ENCODE measurements at regions not wholly inside any gene's neighbourhood (a gene's known extent, or its start where the extent isn't known, plus 50 kb on each side); places are given as distances from the start of the nearest gene placed in this dataset.

GRCh38 chr12:84463741-84464495 lies 448.7 kb downstream of the SLC6A15 start:
- 95% methylated on average over 2 of the region's 2 CpGs; no CpG with 5 or more reads in 1 of the 2 experiments for WGBS, 2 experiments (ENCODE audit: extremely low coverage in 1 of 2, insufficient coverage in 1 of 2, insufficient read length in 1 of 2, insufficient replicate concordance in 2 of 2, low coverage in 1 of 2, low lambda C conversion rate in 2 of 2, missing lambda C conversion rate in 1 of 2)
- Histone ChIP-seq H2BK5ac (ENCODE audit: low read depth, low read length) (no peak overlapping the region), H3K27me3 (replicated peaks in 1 of 4; ENCODE audit: control insufficient read depth in 3 of 4, extremely low read depth in 1 of 4, insufficient read depth in 3 of 4, low read length in 3 of 4) (no peaks in the 10 kb centered on the region), H3K18ac (ENCODE audit: extremely low read depth, low read length) (no peak overlapping the region), H3K4me2 (ENCODE audit: insufficient read depth in 1 of 2, low read depth in 2 of 2, low read length in 2 of 2) (no peak overlapping the region), H4K91ac (replicated peaks; ENCODE audit: insufficient read length, low read length) (no peak overlapping the region), H3K4ac (replicated peaks; ENCODE audit: insufficient read length, low read depth, low read length) (no peak overlapping the region), H3K79me2 (ENCODE audit: control insufficient read depth in 1 of 2, insufficient read depth in 2 of 2, low read length in 2 of 2) (no peaks in the 10 kb centered on the region), H3K9ac (replicated peaks in 1 of 4; ENCODE audit: extremely low read depth in 1 of 4, low read depth in 3 of 4, low read length in 3 of 4) (no peak overlapping the region), H3K23me2 (ENCODE audit: low read depth, low read length) (no peaks in the 10 kb centered on the region), H3K56ac (replicated peaks; ENCODE audit: insufficient read length, low read depth, low read length) (no peak overlapping the region), H2AFZ (ENCODE audit: low read length) (no peak overlapping the region), H3K23ac (ENCODE audit: insufficient read length) (no peak overlapping the region), H3K27ac (ENCODE audit: low read depth, low read length) (no peak overlapping the region), H3K4me1 (replicated peaks in 1 of 4; ENCODE audit: control insufficient read depth in 3 of 4, insufficient read depth in 4 of 4, low read length in 3 of 4) (no peaks in the 10 kb centered on the region), H2BK20ac (ENCODE audit: low read length) (no peak overlapping the region), H2BK15ac (ENCODE audit: low read length) (no peak overlapping the region), H2BK120ac (replicated peaks; ENCODE audit: low read depth, low read length) (no peak overlapping the region), H3K14ac (ENCODE audit: insufficient read length) (no peak overlapping the region), H2AK5ac (ENCODE audit: low read depth, low read length) (no peak overlapping the region), H3K36me3 (ENCODE audit: control insufficient read depth in 2 of 4, insufficient read depth in 4 of 4, low read length in 3 of 4) (no peaks in the 10 kb centered on the region), H3K79me1 (ENCODE audit: low read depth, low read length) (no peaks in the 10 kb centered on the region), H2BK12ac (ENCODE audit: low read depth, low read length) (no peak overlapping the region), H3K4me3 (ENCODE audit: extremely low read depth in 1 of 4, insufficient read depth in 2 of 4, low read depth in 3 of 4, low read length in 4 of 4) (no peak overlapping the region), H3K9me3 (ENCODE audit: insufficient read depth in 2 of 2, low read depth in 1 of 2, low read length in 1 of 2) (no peaks in the 10 kb centered on the region), H4K5ac (ENCODE audit: insufficient read length, low read depth, low read length) (no peak overlapping the region), H4K8ac (ENCODE audit: extremely low read depth, insufficient read depth, low read length) (no peak overlapping the region), H4K20me1 (replicated peaks in 1 of 2; ENCODE audit: control insufficient read depth in 1 of 2, insufficient read depth in 2 of 2, low read length in 2 of 2) (no peaks in the 10 kb centered on the region)
- FAIRE-seq (no peak), DNase-seq (ENCODE audit: low read depth in 1 of 2, low spot score in 2 of 2) (no peak)
- ChIA-PET POLR2A (ENCODE audit: partially characterized antibody) (no interaction called here), CTCF (ENCODE audit: partially characterized antibody) (no interaction called here)
- TF ChIP-seq SP2 (IDR thresholded peaks at IDR 0.05; ENCODE audit: low read length) (no peak), EZH2 (IDR thresholded peaks at IDR 0.05; ENCODE audit: low read depth, low read length, severe bottlenecking) (no peak), YY1 (IDR thresholded peaks at IDR 0.05; ENCODE audit: low read depth, low read length) (no peak), CHD2 (IDR thresholded peaks at IDR 0.05; ENCODE audit: low read length) (no peak), KDM4A (IDR thresholded peaks at IDR 0.05; ENCODE audit: low read depth, low read length, severe bottlenecking) (no peak), MAFK (IDR thresholded peaks at IDR 0.05; ENCODE audit: low read depth, low read length) (no peak), SUZ12 (IDR thresholded peaks at IDR 0.05; ENCODE audit: low read length) (no peak), RBBP5 (IDR thresholded peaks at IDR 0.05; ENCODE audit: borderline replicate concordance, low read depth, low read length) (no peak), MAX (IDR thresholded peaks at IDR 0.05) (no peak), KDM1A (IDR thresholded peaks at IDR 0.05; ENCODE audit: borderline replicate concordance, low read length) (no peak), POLR2AphosphoS5 (IDR thresholded peaks at IDR 0.05; ENCODE audit: low read depth, low read length) (no peak), ATF3 (IDR thresholded peaks at IDR 0.05; ENCODE audit: insufficient read depth, low read depth, low read length) (no peak), HDAC2 (IDR thresholded peaks at IDR 0.05; ENCODE audit: borderline replicate concordance in 1 of 2, low read depth in 2 of 2, low read length in 2 of 2) (no peak)

Measured in H1 (cell line).